ENCODE measurements at regions not wholly inside any gene's neighbourhood (a gene's known extent, or its start where the extent isn't known, plus 50 kb on each side); places are given as distances from the start of the nearest gene placed in this dataset.

GRCh38 chr10:84599254-84599653 is 270.9 kb downstream of the CCSER2 start:
- no peak overlapping the region for H2AFZ ChIP-seq
- ATAC-seq: no peak
- H3K4me1 Mint-ChIP-seq: peaks cover 9% of the 10 kb centered on the region

GRCh38 chr10:84600947-84601346 is 272.6 kb downstream of the CCSER2 start:
- DNase-seq (ENCODE audit: low spot score): no peak
- Histone ChIP-seq H3K27ac (ENCODE audit: low read depth) (no peak overlapping the region), H3K9me2 (ENCODE audit: insufficient read depth) (no peaks in the 10 kb centered on the region), H3K4me2 (no peak overlapping the region), H3K27me3 (ENCODE audit: insufficient read depth) (peaks cover 29% of the 10 kb centered on the region), H3K79me2 (replicated peaks; ENCODE audit: insufficient read depth) (no peaks in the 10 kb centered on the region), H3F3A (replicated peaks; ENCODE audit: low read depth) (no peaks in the 10 kb centered on the region), H3K4me3 (no peak overlapping the region), H4K20me1 (replicated peaks; ENCODE audit: insufficient read depth) (no peaks in the 10 kb centered on the region), H3K4me1 (ENCODE audit: insufficient read depth) (peaks cover 13% of the 10 kb centered on the region), H2AFZ (no peak overlapping the region), H3K36me3 (ENCODE audit: insufficient read depth) (no peaks in the 10 kb centered on the region)
- TF ChIP-seq STAT1 (IDR thresholded peaks at IDR 0.05; ENCODE audit: unreplicated experiment) (no peak), ZNF462 (CRISPR knock-in tag; IDR thresholded peaks at IDR 0.05) (no peak), ETS1 (IDR thresholded peaks at IDR 0.05) (no peak), EZH2phosphoT487 (IDR thresholded peaks at IDR 0.05; ENCODE audit: unreplicated experiment) (no peak)
- H3K27ac Mint-ChIP-seq: no peak overlapping the region
- H3K4me3 Mint-ChIP-seq: no peak overlapping the region
- peaks cover 4% of the 10 kb centered on the region for H3K27me3 Mint-ChIP-seq (ENCODE audit: insufficient read depth, low read depth, poor library complexity)
- H3K4me1 Mint-ChIP-seq: peaks cover 13% of the 10 kb centered on the region
- peaks cover 8% of the 10 kb centered on the region for H3K9me3 Mint-ChIP-seq
- no peak for ATAC-seq
- H3K36me3 Mint-ChIP-seq (ENCODE audit: low read depth): 0 out of 3 replicates have a peak, but pooled peaks cover 3% of the 10 kb centered on the region

More at GRCh38 chr10:84599254-84599653, 270.9 kb downstream of the CCSER2 start:
- Mint-ChIP-seq H3K36me3 (ENCODE audit: low read depth) (0 out of 3 replicates have a peak, but pooled peaks cover 3% of the 10 kb centered on the region), H3K9me3 (peaks cover 8% of the 10 kb centered on the region), H3K27ac (no peak overlapping the region), H3K4me3 (no peak overlapping the region), H3K27me3 (ENCODE audit: insufficient read depth, low read depth, poor library complexity) (no peaks in the 10 kb centered on the region)
- H3F3A ChIP-seq (replicated peaks; ENCODE audit: low read depth): no peaks in the 10 kb centered on the region
- no peaks in the 10 kb centered on the region for H3K36me3 ChIP-seq (ENCODE audit: insufficient read depth)
- no peaks in the 10 kb centered on the region for H3K79me2 ChIP-seq (replicated peaks; ENCODE audit: insufficient read depth)
- H4K20me1 ChIP-seq (replicated peaks; ENCODE audit: insufficient read depth): no peaks in the 10 kb centered on the region
- H3K4me2 ChIP-seq: no peak overlapping the region
- H3K27me3 ChIP-seq (ENCODE audit: insufficient read depth): peaks cover 28% of the 10 kb centered on the region
- peak; percentile 56 for DNase-seq (ENCODE audit: low spot score)
- H3K27ac ChIP-seq (ENCODE audit: low read depth): no peak overlapping the region
- TF ChIP-seq JUNB (IDR thresholded peaks at IDR 0.05; ENCODE audit: unreplicated experiment): no peak
- peak; percentile 38 to 51; a peak in 3 of 4 replicates for TF ChIP-seq CTCF (conservative IDR thresholded peaks at IDR 0.05; ENCODE audit: low read depth in 2 of 2)
- H3K4me3 ChIP-seq: no peak overlapping the region
- peaks cover 9% of the 10 kb centered on the region for H3K4me1 ChIP-seq (ENCODE audit: insufficient read depth)
- no peaks in the 10 kb centered on the region for H3K9me2 ChIP-seq (ENCODE audit: insufficient read depth)

Measured in GM23338 (cell line).